ENCODE measurements at regions not wholly inside any gene's neighbourhood (a gene's known extent, or its start where the extent isn't known, plus 50 kb on each side); places are given as distances from the start of the nearest gene placed in this dataset.
"Not testable (repeated sequence)": the region's sequence is repeated elsewhere in the genome, so short reads cannot be mapped to it uniquely, and the experiment has no call there.

DNA sequence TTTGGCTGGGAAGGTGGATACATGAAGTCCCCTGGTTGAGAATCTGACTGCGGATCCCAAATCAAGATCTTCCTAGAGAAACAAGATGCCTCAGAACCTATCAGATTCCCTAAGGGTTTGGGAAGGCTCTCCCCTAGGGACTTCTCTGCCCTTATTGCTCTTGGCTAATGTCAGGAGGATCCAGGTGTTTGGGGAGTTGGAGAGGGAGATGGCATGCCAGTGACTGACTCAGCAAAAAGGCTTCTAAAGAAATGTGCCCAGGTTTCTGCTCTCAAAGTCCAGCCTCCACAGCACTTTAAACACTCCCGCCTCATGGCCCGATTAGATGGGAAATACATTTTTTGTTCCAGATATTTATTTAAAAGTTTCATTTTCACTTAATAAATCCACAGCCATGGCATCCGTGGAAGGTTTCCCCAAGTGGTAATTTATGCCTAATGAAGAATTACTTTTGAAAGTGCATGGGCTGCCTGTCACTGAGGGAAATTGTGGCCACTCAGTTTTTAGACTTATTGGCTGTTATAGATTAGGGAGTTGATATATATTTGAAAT is 156.4 kb downstream of the OSR1 start:
- DNase-seq (ENCODE audit: low spot score), result no peak

- no peak for DNase-seq (ENCODE audit: low spot score)
Observed at GRCh38 chr2:19198381-19198780, 160.0 kb downstream of the OSR1 start.

DNA sequence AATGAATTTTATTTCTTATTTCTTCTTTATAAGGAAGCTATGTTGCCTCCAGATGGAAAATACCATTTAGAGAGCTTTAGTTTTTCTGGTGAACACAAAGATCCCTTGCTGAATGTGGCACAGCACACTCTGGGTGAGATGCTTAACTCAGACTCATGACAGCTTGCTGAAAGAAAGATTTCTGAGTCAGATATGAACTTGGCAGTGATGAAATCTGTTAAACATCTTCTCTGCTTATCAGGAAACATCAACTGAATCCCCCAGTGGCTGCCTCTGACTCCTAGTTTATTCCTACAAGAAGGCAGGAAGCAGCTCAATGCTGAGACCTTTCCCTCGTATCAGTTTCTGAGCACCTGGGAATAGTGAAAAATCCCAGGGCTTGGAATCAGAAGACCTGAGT is 162.8 kb downstream of the OSR1 start:
- DNase-seq (ENCODE audit: low spot score), result peak; percentile 12

DNA sequence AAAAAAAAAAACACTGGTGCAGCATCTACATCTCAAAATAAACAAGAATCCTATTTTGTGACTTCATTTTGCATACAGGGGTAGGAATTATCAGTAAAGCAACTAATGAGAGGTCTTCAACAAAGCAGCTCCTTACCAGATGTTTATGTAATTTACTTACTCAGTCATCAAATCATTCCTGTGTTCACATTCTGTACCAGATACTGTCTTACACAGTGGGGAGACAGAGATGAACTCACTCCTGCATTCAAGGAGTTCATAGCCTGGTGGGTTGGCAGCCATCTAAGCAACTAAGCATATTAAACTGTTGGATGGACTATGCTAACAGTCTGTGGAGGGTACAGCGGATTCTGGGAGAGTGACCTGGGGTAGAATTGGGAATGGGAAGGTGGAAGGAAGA is 169.0 kb downstream of the OSR1 start:
- DNase-seq (ENCODE audit: low spot score), result no peak

DNA sequence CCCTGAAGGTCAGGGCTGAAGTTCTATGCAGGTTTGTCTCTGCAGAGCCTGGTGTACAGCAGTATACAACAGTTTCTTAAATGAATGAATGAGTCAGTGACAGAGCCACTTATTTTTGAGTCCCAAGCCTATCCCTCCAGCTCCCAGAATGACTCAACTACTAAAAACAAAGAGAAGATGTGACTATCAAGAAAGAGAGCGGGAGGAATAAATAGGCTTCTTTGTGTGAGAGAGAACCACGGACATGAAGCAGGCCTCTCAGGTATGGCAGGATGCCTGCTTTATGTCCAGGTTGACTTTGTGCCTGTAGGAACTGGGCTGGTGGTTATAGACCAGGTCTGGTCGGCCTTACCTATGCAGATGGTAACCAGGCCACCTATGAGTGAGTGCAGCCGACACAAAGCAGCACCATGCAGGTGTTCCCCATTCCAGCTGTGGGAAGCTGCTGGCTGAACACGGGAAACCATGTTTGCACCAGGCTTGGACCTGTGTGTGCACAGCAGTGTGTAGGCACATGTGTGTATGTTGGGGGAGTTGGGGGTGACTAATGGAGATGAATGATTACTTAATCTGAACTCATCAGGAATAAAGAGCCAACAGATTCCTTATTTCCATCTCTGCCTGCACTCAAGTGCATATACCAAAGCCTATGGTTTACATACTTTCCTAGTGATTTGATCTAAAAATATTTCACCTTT is 171.0 kb downstream of the OSR1 start:
- DNase-seq (ENCODE audit: low spot score), result no peak

- no peak for DNase-seq (ENCODE audit: low spot score)
Observed at GRCh38 chr2:19185086-19185485, 173.3 kb downstream of the OSR1 start.

- no peak for DNase-seq (ENCODE audit: low spot score)
Observed at GRCh38 chr2:19178175-19178574, 180.2 kb downstream of the OSR1 start.

DNA sequence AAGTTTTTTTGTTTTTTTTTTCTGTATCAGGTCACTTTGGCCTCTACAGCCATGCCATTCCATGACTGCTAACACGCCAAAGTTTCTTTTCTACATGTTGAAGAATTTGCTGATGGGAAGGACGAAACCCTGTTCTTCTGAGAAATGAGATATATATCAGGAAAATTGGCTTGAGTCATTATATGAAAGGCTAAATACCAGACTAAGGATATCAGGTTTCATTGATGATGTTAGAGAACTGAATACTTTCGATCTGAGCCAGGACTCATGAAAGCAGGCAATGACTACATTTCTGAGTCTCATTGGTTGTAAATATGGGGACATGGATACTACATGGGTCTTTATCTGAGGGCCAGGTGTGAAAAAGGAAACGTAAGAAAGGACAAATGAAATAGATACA is 181.4 kb downstream of the OSR1 start:
- DNase-seq (ENCODE audit: low spot score), result no peak

DNA sequence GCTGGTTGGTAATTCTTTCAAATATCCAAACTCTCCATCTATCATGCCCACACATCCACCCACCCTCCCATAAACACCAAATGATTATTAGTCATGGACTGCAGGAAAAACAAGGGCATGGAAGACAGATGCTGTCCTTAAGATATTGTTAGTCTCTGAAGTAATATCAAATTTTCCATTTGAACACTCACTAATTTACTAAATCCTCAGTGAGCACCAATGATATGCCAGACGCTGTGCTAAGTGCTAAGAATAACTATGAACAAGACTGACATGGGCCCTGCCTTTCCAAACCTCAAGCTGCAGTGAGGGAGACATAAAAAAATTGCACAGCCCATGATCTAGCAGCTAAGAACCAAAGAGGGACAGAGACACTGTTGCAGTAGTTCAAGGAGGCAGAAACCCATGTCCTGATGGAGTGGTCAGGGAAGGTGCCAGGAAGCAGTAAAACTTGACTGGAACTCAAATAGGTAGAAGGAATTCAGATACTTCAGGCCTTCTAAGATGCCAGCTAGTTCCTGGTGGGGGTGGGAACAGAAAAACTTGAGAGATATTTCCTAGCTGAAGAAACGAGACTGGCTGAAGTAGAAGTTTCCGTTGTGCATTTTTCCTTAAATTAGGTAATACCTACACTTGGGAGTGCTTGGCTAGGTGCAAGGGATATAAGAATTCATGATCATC is 182.1 kb downstream of the OSR1 start:
- DNase-seq (ENCODE audit: low spot score), result peak; percentile 22

- no peak for DNase-seq (ENCODE audit: low spot score)
Observed at GRCh38 chr2:19174176-19174575, 184.2 kb downstream of the OSR1 start.

DNA sequence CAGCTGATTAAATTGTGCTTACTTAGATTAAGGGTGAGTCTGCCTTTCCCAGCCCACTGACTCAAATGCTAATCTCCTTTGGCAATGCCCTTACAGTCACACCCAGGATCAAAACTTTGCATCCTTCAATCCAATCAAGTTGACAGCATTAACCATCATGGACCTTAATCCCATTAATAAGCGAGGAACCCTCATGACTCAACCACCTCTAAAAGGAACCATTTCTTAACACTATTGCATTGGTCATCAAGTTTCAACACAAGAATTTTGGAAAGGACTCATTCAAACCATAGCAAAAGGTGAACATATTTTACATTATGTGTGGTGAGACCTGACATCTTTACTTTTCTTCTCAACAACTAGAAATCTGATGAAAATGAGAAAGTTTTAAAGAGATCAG is 187.0 kb downstream of the OSR1 start:
- no peak for DNase-seq (ENCODE audit: low spot score)

GRCh38 chr2:19169134-19169768 is 189.2 kb downstream of the OSR1 start:
- DNase-seq (ENCODE audit: low spot score), result no peak

DNA sequence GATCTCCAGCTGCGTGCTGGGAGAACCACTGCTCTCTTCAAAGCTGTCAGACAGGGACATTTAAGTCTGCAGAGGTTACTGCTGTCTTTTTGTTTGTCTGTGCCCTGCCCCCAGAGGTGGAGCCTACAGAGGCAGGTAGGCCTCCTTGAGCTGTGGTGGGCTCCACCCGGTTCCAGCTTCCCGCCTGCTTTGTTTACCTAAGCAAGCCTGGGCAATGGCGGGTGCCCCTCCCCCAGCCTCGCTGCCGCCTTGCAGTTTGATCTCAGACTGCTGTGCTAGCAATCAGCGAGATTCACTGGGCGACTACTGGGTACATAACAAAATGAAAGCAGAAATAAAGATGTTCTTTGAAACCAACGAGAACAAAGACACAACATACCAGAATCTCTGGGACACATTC is 194.3 kb downstream of the OSR1 start:
- DNase-seq (ENCODE audit: low spot score), result not testable (repeated sequence)

DNA sequence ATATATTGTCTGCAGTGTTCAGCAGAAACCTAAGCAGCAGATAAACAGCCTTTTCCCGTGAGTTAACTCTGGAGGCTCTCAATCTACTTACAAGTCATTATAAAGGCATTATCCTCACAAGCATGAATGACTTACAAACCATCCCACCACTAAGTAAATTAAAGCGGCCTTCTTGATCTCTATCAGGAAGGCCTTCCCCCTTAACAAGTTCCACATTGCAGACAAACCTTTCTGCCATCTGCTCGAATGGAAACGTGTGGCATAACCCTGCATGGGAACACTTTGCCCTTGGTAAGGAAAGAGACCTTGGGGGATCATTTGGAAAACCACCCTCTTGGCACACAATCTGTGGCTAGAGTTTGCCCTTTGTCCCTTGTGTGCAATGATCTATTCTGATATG is 199.5 kb downstream of the OSR1 start:
- DNase-seq (ENCODE audit: low spot score), result no peak

DNA sequence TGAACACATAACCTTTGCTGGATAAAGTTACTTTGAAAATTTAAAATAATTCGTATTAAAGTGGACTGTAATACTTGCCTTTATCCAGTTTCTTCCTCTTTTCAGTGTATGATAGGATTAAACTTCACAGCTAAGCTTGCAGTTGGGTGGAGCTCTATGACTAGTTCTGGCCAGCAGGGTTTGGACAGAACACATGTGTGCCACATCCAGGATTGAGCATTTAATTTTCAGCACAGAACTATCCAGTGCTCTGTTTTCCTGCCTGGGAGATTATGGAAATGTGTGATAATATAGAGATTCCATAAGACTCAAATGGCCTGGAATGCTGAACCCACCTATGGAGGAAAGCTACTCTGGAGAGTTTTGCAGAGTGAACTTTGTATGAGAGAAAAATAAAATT is 200.2 kb downstream of the OSR1 start:
- DNase-seq (ENCODE audit: low spot score), result no peak

- no peak for DNase-seq (ENCODE audit: low spot score)
Observed at GRCh38 chr2:19156646-19157045, 201.8 kb downstream of the OSR1 start.

GRCh38 chr2:19150726-19151125 is 207.7 kb downstream of the OSR1 start:
- no peak for DNase-seq (ENCODE audit: low spot score)

DNA sequence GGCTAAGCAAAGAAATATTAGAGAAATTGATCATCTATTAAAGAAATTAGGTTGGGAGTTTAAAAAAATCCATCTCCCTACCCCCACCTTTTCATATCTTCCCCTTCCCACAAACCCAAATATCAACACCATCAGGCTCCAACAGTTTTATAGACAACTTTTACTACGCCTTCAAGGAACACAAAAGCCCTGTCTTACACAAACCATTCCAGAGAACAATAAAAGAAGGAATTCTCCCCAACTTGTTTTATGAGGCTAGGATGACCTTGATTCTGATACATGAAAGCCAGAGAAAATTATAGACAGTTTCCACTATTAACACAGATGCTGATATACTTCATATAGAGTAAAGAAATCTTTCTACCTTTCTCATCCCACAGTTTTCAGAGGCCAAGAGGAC is 211.6 kb downstream of the OSR1 start:
- no peak for DNase-seq (ENCODE audit: low spot score)

DNA sequence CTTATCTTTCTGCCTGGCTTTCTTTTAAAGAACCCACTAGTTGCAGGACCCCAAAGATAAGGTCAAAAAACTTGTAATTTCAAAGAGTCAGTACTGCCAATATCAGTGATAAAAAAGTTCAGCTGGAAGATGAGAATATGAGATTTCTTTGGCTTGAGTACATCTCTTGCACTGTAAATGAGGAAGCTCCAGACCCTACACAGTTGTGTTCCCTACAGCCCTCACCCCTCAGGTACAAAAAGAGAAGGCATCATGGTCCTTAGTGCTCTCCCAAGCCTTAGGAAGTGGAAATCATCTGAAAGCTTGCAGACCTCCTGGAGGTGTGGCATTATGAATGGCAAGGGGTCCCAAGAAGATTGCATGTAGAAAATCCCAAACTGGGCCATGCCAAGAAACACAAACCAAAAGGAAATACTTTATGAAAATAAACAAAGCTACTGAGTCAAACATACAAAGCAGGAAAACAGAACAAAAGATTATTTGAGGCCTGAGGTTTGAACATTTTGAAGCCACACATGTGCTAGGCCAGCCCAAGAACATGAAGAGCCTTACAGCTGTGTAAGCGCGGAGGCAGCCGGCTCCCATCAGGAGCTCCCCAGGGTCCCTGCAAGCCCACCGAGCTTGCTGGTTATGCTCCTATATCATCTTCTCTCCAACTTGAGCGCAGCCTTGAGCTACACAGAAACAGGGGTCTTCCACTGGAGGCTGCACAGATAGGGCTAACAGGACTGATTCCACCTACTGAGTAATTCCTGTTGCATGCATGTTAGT is 217.0 kb downstream of the OSR1 start:
- no peak for DNase-seq (ENCODE audit: low spot score)

- DNase-seq (ENCODE audit: low spot score), result no peak
Observed at GRCh38 chr2:19140463-19141208, 217.8 kb downstream of the OSR1 start.

- no peak for DNase-seq (ENCODE audit: low spot score)
Observed at GRCh38 chr2:19139386-19139785, 219.0 kb downstream of the OSR1 start.

All from Ammon's horn (tissue), 1 donor.